OCI-LY1 (cell line): ENCODE measurements at regions not wholly inside any gene's neighbourhood (a gene's known extent, or its start where the extent isn't known, plus 50 kb on each side); places are given as distances from the start of the nearest gene placed in this dataset.

Experiments
- H2AFZ ChIP-seq: fragments of 200-600 bp; sonication (generic), shearing (Covaris generic); 2 replicates; pipeline ENCODE4 v1.6.0; 2014; ENCODE audit warnings: antibody characterized with exemption, mild to moderate bottlenecking, low read length
- H3F3A ChIP-seq: fragments of 200-600 bp; sonication (generic), shearing (Covaris generic); 2 replicates; pipeline ENCODE4 v1.6.0; 2014; ENCODE audit warnings: mild to moderate bottlenecking, antibody characterized with exemption, low read length, moderate library complexity; ENCODE audit not compliant: insufficient read depth
- H3K27ac ChIP-seq: fragments of 200-600 bp; sonication (generic); 2 replicates; pipeline ENCODE4 v1.5.1; 2014; ENCODE audit warnings: low read length, mixed run types, mild to moderate bottlenecking, low read depth; ENCODE audit not compliant: poor library complexity, severe bottlenecking
- H3K27me3 ChIP-seq: fragments of 200-600 bp; sonication (generic); 2 replicates; pipeline ENCODE4 v1.6.0; 2014; ENCODE audit warnings: antibody characterized with exemption, mild to moderate bottlenecking, low read length, moderate library complexity; ENCODE audit not compliant: insufficient read depth
- H3K36me3 ChIP-seq: fragments of 200-600 bp; sonication (generic); 2 replicates; pipeline ENCODE4 v1.6.1; 2014; ENCODE audit warnings: mild to moderate bottlenecking, antibody characterized with exemption, low read length, moderate library complexity, mixed read lengths; ENCODE audit not compliant: insufficient read depth
- H3K4me1 ChIP-seq: fragments of 200-600 bp; sonication (generic); 2 replicates; pipeline ENCODE4 v1.5.1; 2014; ENCODE audit warnings: mild to moderate bottlenecking, low read length, moderate library complexity; ENCODE audit not compliant: insufficient read depth, severe bottlenecking
- H3K4me2 ChIP-seq: fragments of 200-600 bp; sonication (generic), shearing (Covaris generic); 2 replicates; pipeline ENCODE4 v1.6.1; 2014; ENCODE audit warnings: low read length
- H3K4me3 ChIP-seq: fragments of 200-600 bp; sonication (generic); 2 replicates; pipeline ENCODE4 v1.5.1; 2014; ENCODE audit warnings: low read length, low read depth, mild to moderate bottlenecking, mixed read lengths; ENCODE audit not compliant: poor library complexity, severe bottlenecking
- H3K79me2 ChIP-seq: fragments of 200-600 bp; shearing (Covaris generic); 2 replicates; pipeline ENCODE4 v1.6.1; 2016; ENCODE audit warnings: mixed run types, low read length, mixed read lengths; ENCODE audit not compliant: insufficient read depth
- H3K9ac ChIP-seq: fragments of 200-600 bp; sonication (generic), shearing (Covaris generic); 2 replicates; pipeline ENCODE4 v1.6.1; 2014; ENCODE audit warnings: mild to moderate bottlenecking, low read length, mixed read lengths
- H3K9me2 ChIP-seq: fragments of 200-600 bp; sonication (generic), shearing (Covaris generic); 2 replicates; pipeline ENCODE4 v1.6.1; 2014; ENCODE audit warnings: low read depth, mild to moderate bottlenecking, low read length, mixed read lengths
- H3K9me3 ChIP-seq: fragments of 200-600 bp; shearing (Covaris generic); 2 replicates; pipeline ENCODE4 v1.6.1; 2014; ENCODE audit warnings: low read length, mixed read lengths
- H4K20me1 ChIP-seq: fragments of 200-600 bp; sonication (generic), shearing (Covaris generic); 2 replicates; pipeline ENCODE4 v1.6.0; 2016; ENCODE audit warnings: mild to moderate bottlenecking, low read length; ENCODE audit not compliant: insufficient read depth
- EZH2 ChIP-seq: fragments of 200-600 bp; sonication (generic), shearing (Covaris generic); IDR thresholded peaks from 2 replicates; pipeline ENCODE4 v1.8.0; 2017; ENCODE audit warnings: borderline replicate concordance, mixed run types, mild to moderate bottlenecking, antibody characterized with exemption, low read length, moderate library complexity, mixed read lengths
- TF ChIP-seq, protein P1 (sequence below): fragments of 200-600 bp; sonication (generic), shearing (Covaris generic); IDR thresholded peaks from 2 replicates; pipeline ENCODE4 v1.5.1; 2017; ENCODE audit warnings: mild to moderate bottlenecking, antibody characterized with exemption, low read length, moderate library complexity, mixed read lengths

- Histone ChIP-seq H3K4me3 (no peak overlapping the region), H3K4me2 (no peak overlapping the region), H3K9ac (no peak overlapping the region), H3K27me3 (no peaks in the 10 kb centered on the region), H3F3A (no peaks in the 10 kb centered on the region), H3K9me2 (no peaks in the 10 kb centered on the region), H3K4me1 (no peaks in the 10 kb centered on the region), H3K9me3 (no peaks in the 10 kb centered on the region), H3K27ac (no peak overlapping the region), H2AFZ (no peak overlapping the region), H4K20me1 (no peaks in the 10 kb centered on the region), H3K36me3 (no peaks in the 10 kb centered on the region), H3K79me2 (no peaks in the 10 kb centered on the region)
- no peak for TF ChIP-seq EZH2
- TF ChIP-seq, protein P1, sequence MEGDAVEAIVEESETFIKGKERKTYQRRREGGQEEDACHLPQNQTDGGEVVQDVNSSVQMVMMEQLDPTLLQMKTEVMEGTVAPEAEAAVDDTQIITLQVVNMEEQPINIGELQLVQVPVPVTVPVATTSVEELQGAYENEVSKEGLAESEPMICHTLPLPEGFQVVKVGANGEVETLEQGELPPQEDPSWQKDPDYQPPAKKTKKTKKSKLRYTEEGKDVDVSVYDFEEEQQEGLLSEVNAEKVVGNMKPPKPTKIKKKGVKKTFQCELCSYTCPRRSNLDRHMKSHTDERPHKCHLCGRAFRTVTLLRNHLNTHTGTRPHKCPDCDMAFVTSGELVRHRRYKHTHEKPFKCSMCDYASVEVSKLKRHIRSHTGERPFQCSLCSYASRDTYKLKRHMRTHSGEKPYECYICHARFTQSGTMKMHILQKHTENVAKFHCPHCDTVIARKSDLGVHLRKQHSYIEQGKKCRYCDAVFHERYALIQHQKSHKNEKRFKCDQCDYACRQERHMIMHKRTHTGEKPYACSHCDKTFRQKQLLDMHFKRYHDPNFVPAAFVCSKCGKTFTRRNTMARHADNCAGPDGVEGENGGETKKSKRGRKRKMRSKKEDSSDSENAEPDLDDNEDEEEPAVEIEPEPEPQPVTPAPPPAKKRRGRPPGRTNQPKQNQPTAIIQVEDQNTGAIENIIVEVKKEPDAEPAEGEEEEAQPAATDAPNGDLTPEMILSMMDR, result no peak
These were observed 1336.2 kb upstream of the NRXN1 start for GRCh38 chr2:52368141-52368540.

- H3K27ac ChIP-seq, result no peak overlapping the region
- H3K4me1 ChIP-seq, result no peaks in the 10 kb centered on the region
- H3K9ac ChIP-seq, result no peak overlapping the region
- no peaks in the 10 kb centered on the region for H3K36me3 ChIP-seq
- no peaks in the 10 kb centered on the region for H3F3A ChIP-seq
- TF ChIP-seq EZH2, result no peak
- TF ChIP-seq, protein P1, result no peak
- H3K9me2 ChIP-seq, result no peaks in the 10 kb centered on the region
- no peak overlapping the region for H2AFZ ChIP-seq
- no peak overlapping the region for H3K4me3 ChIP-seq
- no peaks in the 10 kb centered on the region for H3K9me3 ChIP-seq
- no peaks in the 10 kb centered on the region for H3K27me3 ChIP-seq
- H3K4me2 ChIP-seq, result no peak overlapping the region
- H4K20me1 ChIP-seq, result no peaks in the 10 kb centered on the region
- no peaks in the 10 kb centered on the region for H3K79me2 ChIP-seq
These were observed 1334.0 kb upstream of the NRXN1 start for GRCh38 chr2:52365946-52366345.

DNA sequence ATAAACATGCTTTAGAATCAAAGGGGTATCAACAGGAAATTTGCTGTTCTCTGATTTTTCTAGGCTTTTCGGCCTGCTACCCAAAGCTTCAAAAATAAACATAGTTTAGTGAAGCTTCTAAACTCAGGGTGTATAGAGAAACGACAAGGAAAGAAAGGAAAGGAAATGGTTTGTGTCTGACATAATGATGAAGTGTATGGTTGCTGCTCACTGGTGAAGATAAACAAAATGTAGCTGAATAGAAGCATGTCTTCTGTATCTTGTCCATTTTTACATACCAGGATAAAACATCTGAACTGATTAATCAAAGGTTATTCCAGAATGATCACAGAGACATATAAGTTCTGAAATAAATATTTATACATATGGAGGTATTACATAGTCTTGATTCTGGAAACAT is 1324.6 kb upstream of the NRXN1 start:
- Histone ChIP-seq H3K36me3 (no peaks in the 10 kb centered on the region), H3K9ac (no peak overlapping the region), H4K20me1 (no peaks in the 10 kb centered on the region), H3F3A (no peaks in the 10 kb centered on the region), H3K4me3 (no peak overlapping the region), H3K4me1 (no peaks in the 10 kb centered on the region), H3K9me2 (no peaks in the 10 kb centered on the region), H3K27ac (no peak overlapping the region), H3K27me3 (no peaks in the 10 kb centered on the region), H3K4me2 (no peak overlapping the region), H3K79me2 (no peaks in the 10 kb centered on the region), H2AFZ (no peak overlapping the region), H3K9me3 (no peaks in the 10 kb centered on the region)
- no peak for TF ChIP-seq EZH2
- TF ChIP-seq, protein P1, result no peak
